H1 (cell line): ENCODE measurements at regions not wholly inside any gene's neighbourhood (a gene's known extent, or its start where the extent isn't known, plus 50 kb on each side); places are given as distances from the start of the nearest gene placed in this dataset.

Experiments used
- CTCF ChIA-PET: fragments of 300-600 bp; sonication (Branson Sonifier 250); formaldehyde crosslinking; loops from one replicate; lab custom pipeline; 2021; ENCODE audit not compliant: partially characterized antibody; lab: Charles Lee
- POLR2A ChIA-PET: fragments of 300-600 bp; sonication (Branson Sonifier 250); formaldehyde crosslinking; loops from one replicate; lab custom pipeline; 2021; ENCODE audit warnings: inconsistent platforms; ENCODE audit not compliant: partially characterized antibody; lab: Charles Lee
- DNase-seq, 2 experiments: peaks; one replicate each; pipeline versions ENCODE4 v3.0.0 to v3.0.0-alpha.2; 2010 to 2022; ENCODE audit warnings: low spot score in 2 of 2, low read depth in 1 of 2, mixed read lengths in 1 of 2
- FAIRE-seq: peaks from 2 replicates; lab custom pipeline; 2011; peaks lifted over from hg19 to GRCh38; lab: Jason Lieb, UNC
- H2AFZ ChIP-seq: 2 replicates; pipeline ENCODE4 v1.8.1; 2012; ENCODE audit warnings: low read length, inconsistent platforms
- H2AK5ac ChIP-seq: 2 replicates; pipeline ENCODE4 v1.6.1; 2013; ENCODE audit warnings: low read depth, low read length
- H2BK120ac ChIP-seq: replicated peaks from 2 replicates; pipeline ENCODE3; 2013; ENCODE audit warnings: low read depth, low read length, inconsistent platforms
- H2BK12ac ChIP-seq: 2 replicates; pipeline ENCODE4 v1.6.1; 2013; ENCODE audit warnings: low read depth, low read length
- H2BK15ac ChIP-seq: 2 replicates; pipeline ENCODE4 v1.6.1; 2013; ENCODE audit warnings: low read length
- H2BK20ac ChIP-seq: 2 replicates; pipeline ENCODE4 v1.6.1; 2013; ENCODE audit warnings: low read length
- H2BK5ac ChIP-seq: 2 replicates; pipeline ENCODE4 v1.6.1; 2013; ENCODE audit warnings: low read depth, low read length
- H3K14ac ChIP-seq: 2 replicates; pipeline ENCODE4 v1.6.1; 2013; ENCODE audit warnings: inconsistent platforms; ENCODE audit not compliant: insufficient read length
- H3K18ac ChIP-seq: 2 replicates; pipeline ENCODE4 v1.6.1; 2013; ENCODE audit warnings: low read length; ENCODE audit errors: extremely low read depth
- H3K23ac ChIP-seq: 2 replicates; pipeline ENCODE4 v1.6.1; 2013; ENCODE audit warnings: inconsistent platforms; ENCODE audit not compliant: insufficient read length
- H3K23me2 ChIP-seq: 2 replicates; pipeline ENCODE4 v1.6.1; 2013; ENCODE audit warnings: low read depth, low read length
- H3K27ac ChIP-seq: 2 replicates; pipeline ENCODE4 v1.6.1; 2011; ENCODE audit warnings: low read depth, low read length, inconsistent platforms
- H3K27me3 ChIP-seq, 4 experiments: replicated peaks in 1 of 4; 1 replicate in 1 of 4; 2 replicates in 3 of 4; pipeline versions ENCODE4 v1.6.1 to v1.8.1; 2011 to 2013; ENCODE audit warnings: low read length in 3 of 4, mild to moderate bottlenecking in 3 of 4, inconsistent platforms in 2 of 4, mixed read lengths in 2 of 4, moderate library complexity in 1 of 4; ENCODE audit not compliant: control insufficient read depth in 3 of 4, insufficient read depth in 3 of 4; ENCODE audit errors: extremely low read depth in 1 of 4
- H3K36me3 ChIP-seq, 4 experiments: 2 replicates each; pipeline versions ENCODE4 v1.6.1 to v1.8.1; 2011 to 2013; ENCODE audit warnings: mild to moderate bottlenecking in 4 of 4, low read length in 3 of 4, moderate library complexity in 2 of 4, control low read depth in 1 of 4, inconsistent platforms in 1 of 4; ENCODE audit not compliant: insufficient read depth in 4 of 4, control insufficient read depth in 2 of 4
- H3K4ac ChIP-seq: replicated peaks from 2 replicates; pipeline ENCODE3; 2013; ENCODE audit warnings: low read length, low read depth, mixed read lengths, inconsistent platforms; ENCODE audit not compliant: insufficient read length
- H3K4me1 ChIP-seq, 4 experiments: replicated peaks in 1 of 4; 1 replicate in 1 of 4; 2 replicates in 3 of 4; pipeline versions ENCODE4 v1.6.1 to v1.8.1; 2011 to 2013; ENCODE audit warnings: low read length in 3 of 4, inconsistent platforms in 2 of 4, mixed read lengths in 1 of 4; ENCODE audit not compliant: insufficient read depth in 4 of 4, control insufficient read depth in 3 of 4
- H3K4me2 ChIP-seq, 2 experiments: 2 replicates each; pipeline versions ENCODE4 v1.6.1 to v1.8.1; 2011 to 2013; ENCODE audit warnings: low read depth in 2 of 2, low read length in 2 of 2, control low read depth in 1 of 2, inconsistent platforms in 1 of 2, mild to moderate bottlenecking in 1 of 2; ENCODE audit not compliant: insufficient read depth in 1 of 2
- H3K4me3 ChIP-seq, 4 experiments: fragments of 200-600, 300-600 bp in 1 of 4; sonication (generic), shearing (Covaris generic), sonication (Bioruptor Twin) in 1 of 4; 2 replicates each; pipeline versions ENCODE4 v1.5.1 to v1.8.1; 2011 to 2016; ENCODE audit warnings: low read length in 4 of 4, low read depth in 3 of 4, control low read depth in 2 of 4, inconsistent platforms in 2 of 4, mild to moderate bottlenecking in 2 of 4, mixed read lengths in 1 of 4, moderate library complexity in 1 of 4; ENCODE audit not compliant: insufficient read depth in 2 of 4; ENCODE audit errors: extremely low read depth in 1 of 4
- H3K56ac ChIP-seq: replicated peaks from 2 replicates; pipeline ENCODE3; 2013; ENCODE audit warnings: low read depth, mild to moderate bottlenecking, mixed read lengths, low read length, inconsistent platforms; ENCODE audit not compliant: insufficient read length
- H3K79me1 ChIP-seq: 2 replicates; pipeline ENCODE4 v1.6.1; 2013; ENCODE audit warnings: low read depth, low read length, control low read depth
- H3K79me2 ChIP-seq, 2 experiments: 2 replicates each; pipeline versions ENCODE4 v1.6.1 to v1.8.1; 2012 to 2013; ENCODE audit warnings: low read length in 2 of 2, mild to moderate bottlenecking in 2 of 2, inconsistent platforms in 1 of 2; ENCODE audit not compliant: insufficient read depth in 2 of 2, control insufficient read depth in 1 of 2
- H3K9ac ChIP-seq, 4 experiments: replicated peaks in 1 of 4; 1 replicate in 1 of 4; 2 replicates in 3 of 4; pipeline versions ENCODE4 v1.6.1 to v1.8.1; 2011 to 2013; ENCODE audit warnings: low read depth in 3 of 4, low read length in 3 of 4, control low read depth in 2 of 4, mild to moderate bottlenecking in 2 of 4, moderate library complexity in 2 of 4, inconsistent platforms in 1 of 4; ENCODE audit errors: extremely low read depth in 1 of 4
- H3K9me3 ChIP-seq, 2 experiments: 2 replicates each; pipeline versions ENCODE4 v1.6.1 to v1.8.1; 2012 to 2013; ENCODE audit warnings: mild to moderate bottlenecking in 2 of 2, moderate library complexity in 2 of 2, control low read depth in 1 of 2, inconsistent platforms in 1 of 2, low read depth in 1 of 2, low read length in 1 of 2, mixed read lengths in 1 of 2; ENCODE audit not compliant: insufficient read depth in 2 of 2
- H4K20me1 ChIP-seq, 2 experiments: replicated peaks in 1 of 2; 2 replicates each; pipeline versions ENCODE3 to v1.8.1; 2011 to 2013; ENCODE audit warnings: inconsistent platforms in 2 of 2, low read length in 2 of 2, mild to moderate bottlenecking in 1 of 2; ENCODE audit not compliant: insufficient read depth in 2 of 2, control insufficient read depth in 1 of 2
- H4K5ac ChIP-seq: 2 replicates; pipeline ENCODE4 v1.6.1; 2013; ENCODE audit warnings: low read length, low read depth, mixed read lengths, inconsistent platforms; ENCODE audit not compliant: insufficient read length
- H4K8ac ChIP-seq: 2 replicates; pipeline ENCODE4 v1.8.0; 2013; ENCODE audit warnings: mild to moderate bottlenecking, moderate library complexity, low read length, inconsistent platforms; ENCODE audit not compliant: insufficient read depth; ENCODE audit errors: extremely low read depth
- H4K91ac ChIP-seq: replicated peaks from 2 replicates; pipeline ENCODE3; 2013; ENCODE audit warnings: low read length, mixed read lengths, inconsistent platforms; ENCODE audit not compliant: insufficient read length
- CBX8 ChIP-seq: fragments of 300-800, 300-1000 bp; sonication (generic); IDR thresholded peaks from 2 replicates; pipeline ENCODE4 v1.7.1; 2016; ENCODE audit warnings: low read depth, low read length, borderline replicate concordance
- CHD2 ChIP-seq: IDR thresholded peaks from 2 replicates; pipeline ENCODE4 v1.6.1; 2012; ENCODE audit warnings: low read length, improper control_type of control experiment
- CREB1 ChIP-seq: IDR thresholded peaks from 2 replicates; pipeline ENCODE4 v1.6.1; 2012; ENCODE audit warnings: inconsistent platforms
- GTF2F1 ChIP-seq: IDR thresholded peaks from 2 replicates; pipeline ENCODE4 v1.6.1; 2012; ENCODE audit warnings: low read depth, low read length, improper control_type of control experiment, borderline replicate concordance
- SIRT6 ChIP-seq: IDR thresholded peaks from one replicate; pipeline ENCODE4 v1.7.1; 2012; ENCODE audit warnings: low read length, inconsistent platforms
- YY1 ChIP-seq: IDR thresholded peaks from 2 replicates; pipeline ENCODE4 v1.6.1; 2011; ENCODE audit warnings: low read depth, mild to moderate bottlenecking, low read length
- WGBS, 2 experiments: shearing (Covaris generic) in 1 of 2; methylation state at CpG; one replicate each; pipeline versions ENCODE4 v1.1.6 to v1.1.7; 2013 to 2015; ENCODE audit warnings: low lambda C conversion rate in 2 of 2, mixed read lengths in 2 of 2, inconsistent platforms in 1 of 2, low coverage in 1 of 2, missing lambda C conversion rate in 1 of 2; ENCODE audit not compliant: insufficient replicate concordance in 2 of 2, insufficient coverage in 1 of 2, insufficient read length in 1 of 2; ENCODE audit errors: extremely low coverage in 1 of 2, missing lambda C conversion rate in 1 of 2; 5-methylcytosine and 5-hydroxymethylcytosine counted together
- TF ChIP-seq, protein P1 (sequence below), 3 experiments: IDR thresholded peaks; 1 replicate in 2 of 3; 2 replicates in 1 of 3; pipeline versions ENCODE4 v1.5.1 to v1.6.1; 2011; ENCODE audit warnings: low read length in 3 of 3, mild to moderate bottlenecking in 3 of 3, inconsistent platforms in 2 of 3, low read depth in 1 of 3, moderate library complexity in 1 of 3; ENCODE audit not compliant: insufficient read depth in 1 of 3; ENCODE audit errors: control extremely low read depth in 1 of 3
- TF ChIP-seq, protein P2 (sequence below): IDR thresholded peaks from 2 replicates; pipeline ENCODE4 v1.6.1; 2012; ENCODE audit warnings: inconsistent platforms

DNA sequence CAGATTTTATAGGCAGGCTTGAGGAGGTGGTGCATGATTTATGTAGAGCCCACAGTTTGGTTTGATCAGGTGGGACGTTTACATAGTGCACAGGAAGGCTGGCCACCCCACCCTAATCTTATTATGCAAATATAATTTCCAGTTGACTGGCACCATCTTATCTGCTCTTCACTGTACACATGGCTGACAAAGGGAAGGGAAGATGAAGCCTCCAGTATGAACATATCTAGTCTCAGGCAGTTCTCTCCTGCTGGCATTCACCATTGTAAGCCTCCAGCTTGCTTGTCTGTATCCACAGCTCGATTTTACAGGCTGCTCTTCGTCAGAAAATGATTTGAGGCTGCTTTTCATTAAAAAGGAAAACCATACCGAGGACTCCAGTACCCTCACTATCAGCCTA lies 278.3 kb downstream of the TECRL start:
- Histone ChIP-seq H3K4ac (no peak overlapping the region), H2BK5ac (no peak overlapping the region), H3K23me2 (no peaks in the 10 kb centered on the region), H4K8ac (no peak overlapping the region), H3K27me3 (no peaks in the 10 kb centered on the region), H2AFZ (peak overlapping the region; percentile 62; the same call in 1 of the 2 replicates), H2AK5ac (no peak overlapping the region), H3K4me2 (no peak overlapping the region), H4K5ac (no peak overlapping the region), H3K79me1 (no peaks in the 10 kb centered on the region), H3K27ac (no peak overlapping the region), H3K36me3 (no peaks in the 10 kb centered on the region), H4K20me1 (no peaks in the 10 kb centered on the region), H2BK12ac (no peak overlapping the region), H2BK120ac (no peak overlapping the region), H3K4me3 (no peak overlapping the region), H3K56ac (no peak overlapping the region), H3K9me3 (no peaks in the 10 kb centered on the region), H3K4me1 (no peaks in the 10 kb centered on the region), H4K91ac (no peak overlapping the region), H3K18ac (no peak overlapping the region), H3K23ac (no peak overlapping the region), H3K79me2 (no peaks in the 10 kb centered on the region), H3K9ac (no peak overlapping the region), H2BK20ac (no peak overlapping the region), H2BK15ac (no peak overlapping the region), H3K14ac (no peak overlapping the region)
- ChIA-PET CTCF (interaction anchor here (0.6 kb wide), 1 partner anchor 28 kb away, joined by 3 read pairs; no protein-coding TSS in a partner anchor), POLR2A (no interaction called here)
- 88% methylated on average over 4 of the region's 4 CpGs; no CpG with 5 or more reads in 1 of the 2 experiments for WGBS, 2 experiments
- FAIRE-seq (no peak), DNase-seq (no peak)
- no peak for TF ChIP-seq CBX8
- no peak for TF ChIP-seq CREB1
- no peak for TF ChIP-seq YY1
- TF ChIP-seq, protein P1, sequence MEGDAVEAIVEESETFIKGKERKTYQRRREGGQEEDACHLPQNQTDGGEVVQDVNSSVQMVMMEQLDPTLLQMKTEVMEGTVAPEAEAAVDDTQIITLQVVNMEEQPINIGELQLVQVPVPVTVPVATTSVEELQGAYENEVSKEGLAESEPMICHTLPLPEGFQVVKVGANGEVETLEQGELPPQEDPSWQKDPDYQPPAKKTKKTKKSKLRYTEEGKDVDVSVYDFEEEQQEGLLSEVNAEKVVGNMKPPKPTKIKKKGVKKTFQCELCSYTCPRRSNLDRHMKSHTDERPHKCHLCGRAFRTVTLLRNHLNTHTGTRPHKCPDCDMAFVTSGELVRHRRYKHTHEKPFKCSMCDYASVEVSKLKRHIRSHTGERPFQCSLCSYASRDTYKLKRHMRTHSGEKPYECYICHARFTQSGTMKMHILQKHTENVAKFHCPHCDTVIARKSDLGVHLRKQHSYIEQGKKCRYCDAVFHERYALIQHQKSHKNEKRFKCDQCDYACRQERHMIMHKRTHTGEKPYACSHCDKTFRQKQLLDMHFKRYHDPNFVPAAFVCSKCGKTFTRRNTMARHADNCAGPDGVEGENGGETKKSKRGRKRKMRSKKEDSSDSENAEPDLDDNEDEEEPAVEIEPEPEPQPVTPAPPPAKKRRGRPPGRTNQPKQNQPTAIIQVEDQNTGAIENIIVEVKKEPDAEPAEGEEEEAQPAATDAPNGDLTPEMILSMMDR (IDR thresholded peaks at IDR 0.05; ENCODE audit: control extremely low read depth in 1 of 3, insufficient read depth in 1 of 3, low read depth in 1 of 3, low read length in 3 of 3), result no peak
- no peak for TF ChIP-seq GTF2F1
- TF ChIP-seq SIRT6, result no peak
- TF ChIP-seq CHD2, result no peak
- TF ChIP-seq, protein P2, sequence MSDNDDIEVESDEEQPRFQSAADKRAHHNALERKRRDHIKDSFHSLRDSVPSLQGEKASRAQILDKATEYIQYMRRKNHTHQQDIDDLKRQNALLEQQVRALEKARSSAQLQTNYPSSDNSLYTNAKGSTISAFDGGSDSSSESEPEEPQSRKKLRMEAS, result no peak
